ENCODE measurements at regions not wholly inside any gene's neighbourhood (a gene's known extent, or its start where the extent isn't known, plus 50 kb on each side); places are given as distances from the start of the nearest gene placed in this dataset.

DNA sequence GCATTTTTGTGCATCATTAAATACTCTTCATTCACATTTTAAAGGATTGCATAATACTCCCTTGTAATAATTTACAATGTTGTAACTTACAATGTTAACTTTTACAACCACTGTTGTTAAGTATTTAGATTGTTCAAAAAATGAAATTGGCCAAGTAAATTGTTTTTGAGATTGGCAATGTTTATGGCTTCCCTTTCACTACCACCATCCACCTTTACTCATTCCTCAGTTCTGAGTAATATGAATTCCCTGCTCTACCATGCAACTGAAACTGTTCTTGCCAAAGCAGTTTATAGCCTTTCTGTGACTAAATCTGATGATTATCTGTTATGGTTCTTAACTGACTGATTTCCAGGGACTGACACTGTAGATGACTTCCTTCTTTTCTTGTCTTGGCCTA is 80.5 kb upstream of the TMEM106B start:
- DNase-seq (ENCODE audit: low read depth) = no peak

DNA sequence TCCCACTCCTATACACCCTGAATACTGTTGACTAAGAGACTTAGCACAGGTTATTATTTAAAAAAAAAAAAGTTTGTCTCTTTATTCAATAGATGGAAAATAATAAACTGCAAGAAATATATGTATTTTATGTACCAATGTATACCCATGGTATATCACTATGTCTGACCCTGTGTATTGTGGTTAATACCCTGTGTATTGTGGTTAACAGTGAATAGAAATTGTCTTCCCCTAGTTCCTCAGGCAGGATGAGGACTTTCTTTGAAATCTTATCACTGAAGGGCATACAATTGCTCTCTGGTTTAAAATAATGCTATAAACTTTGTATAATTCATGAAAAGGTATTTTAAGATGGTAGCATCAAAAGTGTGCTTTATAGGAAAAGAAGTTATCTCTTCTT is 80.0 kb upstream of the TMEM106B start:
- no peak for DNase-seq (ENCODE audit: low read depth)

DNA sequence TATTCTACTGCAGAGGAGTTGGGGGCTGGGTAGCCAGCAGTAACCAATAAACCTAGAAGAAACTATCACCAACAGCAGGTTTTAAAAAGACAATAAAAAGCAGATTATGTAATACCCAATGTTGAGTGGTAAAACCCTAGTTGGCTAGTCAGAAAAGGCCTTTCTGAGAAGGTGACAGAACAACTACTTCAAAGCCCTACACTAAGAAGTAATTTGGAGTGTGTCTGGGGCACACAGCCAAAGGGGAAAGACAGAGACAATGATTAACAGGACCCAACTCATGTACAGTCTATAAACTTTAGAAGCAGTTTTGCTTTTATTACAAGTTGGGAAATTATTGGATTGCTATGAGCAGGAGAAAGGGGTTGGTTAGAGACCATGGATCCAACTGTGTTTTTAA is 77.2 kb upstream of the TMEM106B start:
- no peak for DNase-seq (ENCODE audit: low read depth)

DNA sequence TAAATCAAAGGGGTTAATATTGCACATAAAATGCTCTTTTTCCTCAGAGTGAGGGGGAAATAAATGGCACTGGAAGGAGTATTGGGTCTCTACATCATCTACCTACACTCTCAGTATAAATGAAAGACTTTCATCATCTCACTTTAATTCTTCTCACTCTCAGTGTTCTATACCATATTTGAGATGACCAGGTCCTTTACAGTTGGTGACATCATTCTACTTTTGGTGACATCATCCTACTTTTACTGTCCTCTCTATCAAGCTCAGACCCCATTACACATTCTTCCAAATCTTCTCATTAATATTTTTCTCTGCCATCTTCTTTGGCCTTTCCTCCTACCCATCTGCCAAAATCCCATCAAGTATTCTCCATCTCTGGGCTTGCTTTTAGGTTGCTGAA is 74.6 kb upstream of the TMEM106B start:
- no peak for DNase-seq (ENCODE audit: low read depth)

DNA sequence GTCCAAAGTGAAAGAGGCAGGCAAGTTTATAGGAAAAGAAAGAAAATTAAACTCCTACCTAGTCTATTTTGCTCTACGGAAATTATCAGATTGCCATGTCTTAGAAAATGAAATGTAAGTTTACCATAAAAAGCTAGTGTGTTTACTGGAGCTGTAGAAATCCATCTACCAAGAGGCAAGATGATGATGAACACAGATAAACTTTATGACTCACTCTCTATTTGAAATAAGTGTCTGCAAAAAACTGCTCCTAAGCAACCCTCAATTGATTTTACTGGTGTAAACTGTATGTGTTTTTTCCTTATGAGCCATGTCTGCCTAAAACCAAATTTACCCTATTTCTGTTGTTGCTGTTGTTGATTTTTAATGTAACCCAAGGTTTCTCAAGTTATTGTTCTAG is 73.8 kb upstream of the TMEM106B start:
- DNase-seq (ENCODE audit: low read depth) = no peak

DNA sequence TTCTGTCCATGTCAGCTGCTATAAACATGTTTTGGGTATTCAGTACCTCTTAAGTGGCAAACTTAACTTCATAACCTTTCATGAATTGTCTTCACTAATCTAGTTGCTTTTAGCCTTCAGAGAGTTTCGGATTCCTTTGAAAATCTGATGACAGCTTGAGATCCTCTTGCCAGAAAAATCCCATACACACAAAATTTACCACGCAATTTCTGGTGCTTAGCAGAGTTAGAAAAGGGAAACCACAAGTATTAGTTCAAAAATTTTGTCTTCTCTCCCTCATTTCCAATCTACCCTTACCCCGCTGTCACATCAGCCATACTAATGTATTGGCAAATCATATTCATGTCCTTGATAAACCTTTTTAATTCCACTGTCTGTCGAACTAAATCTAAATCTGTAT is 72.7 kb upstream of the TMEM106B start:
- DNase-seq (ENCODE audit: low read depth) = no peak

DNA sequence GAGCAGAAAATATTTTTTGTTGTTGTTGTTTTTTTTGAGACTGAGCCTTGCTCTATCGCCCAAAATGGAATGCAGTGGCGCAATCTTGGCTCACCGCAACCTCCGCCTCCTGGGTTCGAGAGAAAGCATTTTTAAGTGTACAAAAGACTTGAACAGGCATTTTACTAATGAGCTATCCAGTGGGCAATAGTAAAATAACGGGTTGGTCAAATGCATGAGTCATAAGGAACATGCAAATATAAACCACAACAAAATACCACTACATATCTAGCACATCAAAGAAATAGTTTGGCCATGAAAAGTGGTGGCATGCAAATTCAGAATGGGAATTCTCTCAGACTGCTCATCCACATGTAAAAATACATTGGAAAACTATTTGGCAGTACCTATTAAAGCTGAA is 71.7 kb upstream of the TMEM106B start:
- DNase-seq (ENCODE audit: low read depth) = no peak

DNA sequence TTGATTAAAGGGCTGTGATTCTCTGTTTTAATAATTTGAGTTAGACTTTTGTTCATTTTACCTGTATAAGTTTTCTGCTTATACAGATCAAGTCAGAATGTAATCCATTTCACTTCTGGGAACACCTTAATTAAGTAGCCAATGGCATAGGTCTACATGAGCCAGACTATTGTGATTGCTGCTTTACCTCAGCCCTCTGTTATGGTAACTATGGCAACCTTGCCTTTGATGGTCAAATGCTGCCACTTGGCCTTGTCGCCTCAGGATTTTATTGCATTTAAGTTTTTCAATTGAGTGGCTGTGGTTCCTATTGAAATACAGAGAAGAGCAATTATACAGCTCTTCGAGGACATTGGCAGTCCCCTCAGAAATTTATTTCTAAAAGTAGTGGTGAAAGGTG is 64.3 kb upstream of the TMEM106B start:
- DNase-seq (ENCODE audit: low read depth) = no peak

DNA sequence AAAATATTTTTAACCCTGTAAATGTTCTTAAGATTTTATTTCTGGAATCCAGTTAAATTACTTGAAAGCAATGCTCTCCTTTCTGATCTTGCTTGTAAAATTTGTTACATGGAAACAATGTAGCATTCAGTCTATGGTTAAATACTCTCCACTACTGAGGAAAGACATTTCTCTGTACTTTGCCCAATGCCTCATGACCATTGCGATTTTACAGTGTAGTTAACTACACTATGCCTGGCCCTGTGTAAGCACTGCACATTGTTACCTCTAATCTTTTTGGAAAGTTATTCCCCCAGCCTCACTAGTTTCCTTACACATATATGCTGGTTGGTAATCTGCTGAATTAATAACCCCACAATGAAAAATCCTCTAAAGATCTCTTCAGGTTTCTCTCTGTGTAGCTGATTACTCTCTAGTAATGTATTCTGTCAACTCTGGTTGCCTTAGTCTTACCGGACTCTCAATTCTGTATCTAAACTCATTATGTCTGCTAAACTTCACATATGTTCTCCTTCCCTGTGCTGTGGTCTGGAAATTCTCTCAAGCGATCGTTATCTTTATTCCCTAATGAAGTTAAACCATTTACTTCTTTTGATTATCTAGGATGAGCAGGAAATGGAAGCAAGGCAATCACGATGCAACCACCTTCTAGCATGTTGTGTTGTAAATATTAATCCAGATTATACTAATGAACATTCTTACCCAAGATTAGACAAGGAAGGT is 58.7 kb upstream of the TMEM106B start:
- DNase-seq (ENCODE audit: low read depth) = no peak

DNA sequence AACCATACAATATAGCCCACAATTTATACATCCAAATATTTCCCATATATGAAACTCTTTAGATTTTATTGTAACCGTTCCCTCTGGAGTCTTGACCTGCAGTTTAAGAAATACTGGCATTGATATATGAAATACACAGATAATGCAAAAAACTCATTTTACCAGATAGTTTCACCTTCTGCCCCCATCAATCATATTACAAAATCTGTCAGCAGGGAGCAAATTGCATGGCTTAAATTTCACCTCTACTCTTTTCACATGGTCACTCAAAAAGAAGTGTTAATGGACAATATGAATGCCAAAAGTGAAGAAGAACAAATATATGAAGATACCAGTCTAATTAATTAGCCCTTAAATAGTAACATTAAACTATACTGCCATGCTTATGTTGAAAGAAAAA is 57.0 kb upstream of the TMEM106B start:
- no peak for DNase-seq (ENCODE audit: low read depth)

DNA sequence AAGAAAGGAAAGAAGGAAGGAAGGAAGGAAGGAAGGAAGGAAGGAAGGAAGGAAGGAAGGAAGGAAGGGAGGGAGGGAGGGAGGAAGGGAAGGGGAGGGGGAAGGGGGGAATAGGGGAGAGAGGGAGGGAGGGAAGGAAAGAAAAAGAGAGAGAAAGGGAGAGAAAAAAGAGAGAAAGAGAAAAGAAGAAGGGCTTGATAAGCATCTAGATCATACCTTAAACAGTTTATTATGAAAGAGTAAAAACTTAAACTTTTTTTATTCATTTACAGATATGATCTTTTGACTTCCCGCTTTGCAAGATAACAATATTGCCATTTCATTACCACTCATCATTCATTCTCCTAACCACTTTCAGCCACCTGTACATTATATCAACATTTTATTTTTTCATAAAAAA is 53.6 kb upstream of the TMEM106B start:
- no peak for DNase-seq (ENCODE audit: low read depth)

DNA sequence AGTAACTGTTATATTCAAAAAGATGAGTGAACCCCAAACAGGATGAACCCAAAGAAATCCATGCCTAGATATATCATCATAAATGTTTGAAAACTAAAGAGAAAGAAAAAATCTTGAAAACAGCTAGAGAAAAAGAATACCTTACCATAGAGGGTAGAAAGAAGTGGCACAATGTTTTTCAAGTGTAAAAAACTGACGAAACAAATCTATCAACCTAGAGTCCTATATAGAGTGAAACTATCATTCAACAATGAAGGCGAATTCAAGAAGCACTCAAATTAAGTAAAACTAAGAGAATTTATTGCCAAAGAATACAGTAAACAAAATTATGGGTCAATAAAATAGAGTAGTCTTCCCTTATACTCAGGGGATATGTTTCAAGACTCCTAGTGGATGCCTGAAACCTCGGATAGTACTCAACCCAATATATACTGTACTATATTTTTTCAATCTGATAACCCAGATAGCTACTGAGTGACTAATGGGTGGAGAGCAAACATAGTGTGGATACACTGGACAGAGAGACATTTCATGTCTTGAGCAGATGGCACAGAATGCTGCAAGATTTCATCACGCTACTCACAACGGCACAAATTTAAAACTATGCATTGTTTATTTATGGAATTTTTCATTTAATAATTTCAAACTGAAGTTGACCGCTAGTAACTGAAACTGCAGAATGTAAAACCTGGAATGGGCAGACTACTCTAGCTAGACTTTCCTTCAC is 52.6 kb upstream of the TMEM106B start:
- no peak for DNase-seq (ENCODE audit: low read depth)

DNA sequence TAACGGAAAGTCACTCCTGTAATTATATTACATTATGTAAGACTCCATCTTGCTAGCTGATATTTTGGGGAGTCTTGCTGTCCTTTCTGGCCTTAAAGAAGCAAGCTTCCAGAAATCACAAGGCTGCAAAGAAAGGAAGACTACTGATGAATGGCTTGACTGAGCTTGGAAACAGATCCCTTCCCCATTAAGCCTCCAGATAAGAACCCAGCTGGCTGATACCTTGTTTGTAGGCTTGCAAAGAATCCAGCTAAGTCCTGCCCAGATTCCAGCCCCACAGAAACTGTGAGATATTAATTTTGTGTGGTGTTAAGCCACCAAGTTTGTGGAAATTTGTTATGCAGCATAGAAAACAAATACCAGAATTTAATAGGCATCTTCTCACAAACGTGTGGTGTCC is 49.9 kb upstream of the TMEM106B start:
- no peak for DNase-seq (ENCODE audit: low read depth)
